Upper lobe of left lung (tissue), 6 donors: ENCODE measurements at regions not wholly inside any gene's neighbourhood (a gene's known extent, or its start where the extent isn't known, plus 50 kb on each side); places are given as distances from the start of the nearest gene placed in this dataset.
"Not testable (repeated sequence)": the region's sequence is repeated elsewhere in the genome, so short reads cannot be mapped to it uniquely, and the experiment has no call there.

Source experiments
- ATAC-seq, 2 donors: fragments of 200-7000 bp; cut with Tn5 transposase; one replicate each; pipeline ENCODE4 v1.9.1; 2022; ENCODE audit warnings: mild to moderate bottlenecking in 2 of 2, moderate library complexity in 2 of 2; ENCODE audit not compliant: low FRiP score in 2 of 2
- DNase-seq, 2 donors: peaks; one replicate each; pipeline ENCODE4 v3.0.0-alpha.2; 2019 to 2020
- H3K27ac ChIP-seq, 4 donors: fragments of 200-600 bp; sonication (generic); one replicate each; pipeline ENCODE4 v1.5.1; 2016 to 2019
- H3K27me3 ChIP-seq, 4 donors: fragments of 200-600 bp; sonication (generic); one replicate each; pipeline ENCODE4 v1.5.1; 2017 to 2019
- H3K36me3 ChIP-seq, 4 donors: fragments of 200-600 bp; sonication (generic); one replicate each; pipeline ENCODE4 v1.5.1; 2016 to 2019
- H3K4me1 ChIP-seq, 4 donors: fragments of 200-600 bp; sonication (generic); one replicate each; pipeline ENCODE4 v1.5.1; 2018 to 2019
- H3K4me3 ChIP-seq, 4 donors: fragments of 200-600 bp; sonication (generic); one replicate each; pipeline ENCODE4 v1.5.1; 2017 to 2019; ENCODE audit warnings: mild to moderate bottlenecking in 2 of 4, moderate library complexity in 1 of 4
- H3K9me3 ChIP-seq, 4 donors: fragments of 200-600 bp; sonication (generic); one replicate each; pipeline ENCODE4 v1.5.1; 2018 to 2019
- CTCF ChIP-seq, 6 experiments: fragments of 450-650 bp in 4 of 6; fragments of 200-600 bp in 2 of 6; sonication (generic) in 2 of 6; IDR thresholded peaks; one replicate each; pipeline ENCODE4 v1.5.1; 2016 to 2019; ENCODE audit warnings: antibody characterized with exemption in 6 of 6
- EP300 ChIP-seq, 4 donors: sonication (generic); formaldehyde crosslinking; IDR thresholded peaks; one replicate each; pipeline ENCODE4 v1.5.1; 2017; ENCODE audit warnings: antibody characterized with exemption in 4 of 4, control low read depth in 2 of 4
- POLR2A ChIP-seq, 4 donors: fragments of 450-650 bp; IDR thresholded peaks; one replicate each; pipeline ENCODE4 v1.5.1; 2016 to 2017; ENCODE audit warnings: antibody characterized with exemption in 4 of 4, mild to moderate bottlenecking in 2 of 4
- POLR2AphosphoS5 ChIP-seq, 2 donors: sonication (generic); formaldehyde crosslinking; IDR thresholded peaks; one replicate each; pipeline ENCODE4 v1.5.1; 2017; ENCODE audit warnings: antibody characterized with exemption in 2 of 2
- WGBS, 2 donors: methylation state at CpG; one replicate each; pipeline ENCODE4 v1.1.5; 2017 to 2018; 5-methylcytosine and 5-hydroxymethylcytosine counted together
- donor health status: DM: no; HTN: no; CAD: no; lungs with moderate emphysema.
- donor health status: DM: no; HTN: yes; CAD: no; lungs with severe emphysema.

DNA sequence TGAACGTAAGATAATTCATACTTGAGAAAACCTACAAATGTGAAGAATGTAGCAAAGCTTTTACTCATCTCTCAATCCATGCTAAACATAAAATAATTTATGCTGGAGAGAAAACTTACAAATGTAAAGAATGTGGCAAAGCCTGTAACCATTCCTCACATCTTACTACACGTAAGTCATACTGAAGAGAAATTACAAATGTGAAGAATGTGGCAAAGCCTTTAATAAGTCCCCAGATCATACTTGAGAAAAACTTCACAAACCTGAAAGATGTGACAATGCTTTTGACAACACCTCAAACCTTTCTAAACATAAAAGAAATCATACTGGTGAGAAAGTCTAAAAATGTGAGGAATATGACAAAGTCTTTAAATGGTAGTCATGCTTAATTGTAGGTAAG is 89.4 kb downstream of the ZNF675 start:
- DNase-seq, result no peak
- 66 to 67% methylated on average over 2 of the region's 2 CpGs for WGBS, 2 donors

DNA sequence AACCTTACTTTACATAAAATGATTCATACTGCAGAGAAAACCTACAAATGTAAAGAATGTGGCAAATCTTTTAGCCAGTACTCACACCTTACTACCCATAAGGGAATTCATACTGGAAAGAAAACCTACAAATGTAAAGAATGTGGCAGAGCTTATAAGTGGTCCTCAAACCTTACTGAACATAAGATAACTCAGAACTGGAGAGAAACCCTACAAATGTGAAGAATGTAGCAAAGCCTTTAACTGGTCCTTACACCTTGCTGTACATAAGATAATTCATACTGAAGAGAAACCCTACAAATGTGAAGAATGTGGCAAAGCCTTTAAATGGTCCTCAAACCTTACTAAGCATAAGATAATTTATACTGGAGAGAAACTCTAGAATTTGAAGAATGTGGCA is 90.1 kb downstream of the ZNF675 start:
- Histone ChIP-seq H3K36me3 (no peaks in the 10 kb centered on the region), H3K27me3 (no peaks in the 10 kb centered on the region), H3K4me3 (no peak overlapping the region), H3K27ac (no peak overlapping the region), H3K9me3 (peaks cover 0 to 5% (median 0%) of the 10 kb centered on the region in 4 donors), H3K4me1 (no peaks in the 10 kb centered on the region)
- DNase-seq (no peak), ATAC-seq (no peak)
- TF ChIP-seq POLR2AphosphoS5 (IDR thresholded peaks at IDR 0.05), result no peak

More for the DNA sequence above, 89.4 kb downstream of the ZNF675 start:
- no peaks in the 10 kb centered on the region for H3K36me3 ChIP-seq
- ATAC-seq, result no peak
- H3K27me3 ChIP-seq, result no peaks in the 10 kb centered on the region
- no peak for TF ChIP-seq POLR2AphosphoS5 (IDR thresholded peaks at IDR 0.05)
- TF ChIP-seq EP300 (IDR thresholded peaks at IDR 0.05), result no peak
- TF ChIP-seq CTCF (IDR thresholded peaks at IDR 0.05), result no peak
- no peak for TF ChIP-seq POLR2A (IDR thresholded peaks at IDR 0.05)
- H3K27ac ChIP-seq, result no peak overlapping the region
- no peaks in the 10 kb centered on the region for H3K4me1 ChIP-seq
- H3K9me3 ChIP-seq, result peaks cover 0 to 5% (median 0%) of the 10 kb centered on the region in 4 donors
- H3K4me3 ChIP-seq, result no peak overlapping the region

- not testable (repeated sequence) for H3K27ac ChIP-seq, H3K9me3 ChIP-seq, ATAC-seq, H3K4me3 ChIP-seq, H3K36me3 ChIP-seq, H3K27me3 ChIP-seq, H3K4me1 ChIP-seq
- peak in 1 of 2 donors; percentile 54 for DNase-seq
- 86 to 96% methylated on average over 6 to 10 of the region's 12 CpGs for WGBS, 2 donors
Measured at GRCh38 chr19:23594311-23594710, 92.7 kb downstream of the ZNF675 start.

- H3K9me3 ChIP-seq, result peaks cover 0 to 7% (median 5%) of the 10 kb centered on the region in 4 donors
- TF ChIP-seq POLR2A (IDR thresholded peaks at IDR 0.05) (no peak), EP300 (IDR thresholded peaks at IDR 0.05) (no peak), CTCF (IDR thresholded peaks at IDR 0.05) (no peak), POLR2AphosphoS5 (IDR thresholded peaks at IDR 0.05) (no peak)
- no peaks in the 10 kb centered on the region for H3K27me3 ChIP-seq
- no peak overlapping the region for H3K4me3 ChIP-seq
- no peak for DNase-seq
- no peaks in the 10 kb centered on the region for H3K36me3 ChIP-seq
- no peak for ATAC-seq
- no peak overlapping the region for H3K27ac ChIP-seq
- no peaks in the 10 kb centered on the region for H3K4me1 ChIP-seq
Measured at GRCh38 chr19:23587546-23587945, 99.5 kb downstream of the ZNF675 start.

DNA sequence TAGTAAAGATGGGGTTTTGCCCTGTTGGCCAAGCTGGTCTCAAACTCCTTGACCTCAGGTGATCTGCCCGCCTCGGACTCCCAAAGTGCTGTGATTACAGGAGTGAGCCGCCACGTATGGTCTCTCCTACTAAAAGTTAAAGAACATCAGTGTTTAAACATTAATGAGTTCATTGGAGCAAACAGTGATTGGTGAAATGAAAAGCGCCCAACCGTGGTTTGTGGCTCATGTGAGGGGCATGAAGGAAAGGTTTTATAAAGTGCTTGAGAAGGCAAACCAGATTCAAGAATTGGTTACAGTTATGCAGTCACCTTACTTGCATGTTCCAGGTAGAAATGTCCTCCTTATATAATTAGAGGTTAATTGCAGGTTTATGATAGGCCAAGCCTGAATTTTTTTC is 109.5 kb downstream of the ZNF675 start:
- ATAC-seq (no peak), DNase-seq (no peak)
- no peaks in the 10 kb centered on the region for H3K27me3 ChIP-seq
- peaks cover 0 to 25% (median 10%) of the 10 kb centered on the region in 4 donors for H3K9me3 ChIP-seq
- H3K4me3 ChIP-seq, result no peak overlapping the region
- WGBS, 2 donors, result 85 to 95% methylated on average over 6 of the region's 6 CpGs
- TF ChIP-seq CTCF (IDR thresholded peaks at IDR 0.05) (no peak), EP300 (IDR thresholded peaks at IDR 0.05) (no peak), POLR2A (IDR thresholded peaks at IDR 0.05) (no peak), POLR2AphosphoS5 (IDR thresholded peaks at IDR 0.05) (no peak)
- no peak overlapping the region for H3K27ac ChIP-seq
- no peaks in the 10 kb centered on the region for H3K4me1 ChIP-seq
- no peaks in the 10 kb centered on the region for H3K36me3 ChIP-seq

GRCh38 chr19:23571175-23571574 is 115.8 kb downstream of the ZNF675 start:
- no peak for TF ChIP-seq EP300 (IDR thresholded peaks at IDR 0.05)
- no peak for TF ChIP-seq CTCF (IDR thresholded peaks at IDR 0.05)
- TF ChIP-seq POLR2AphosphoS5 (IDR thresholded peaks at IDR 0.05), result no peak
- TF ChIP-seq POLR2A (IDR thresholded peaks at IDR 0.05), result no peak
- H3K4me3 ChIP-seq, result no peak overlapping the region
- no peaks in the 10 kb centered on the region for H3K4me1 ChIP-seq
- H3K27me3 ChIP-seq, result no peaks in the 10 kb centered on the region
- WGBS, 2 donors, result 56 to 83% methylated on average over 2 of the region's 2 CpGs
- peaks cover 3 to 63% (median 46%) of the 10 kb centered on the region in 4 donors for H3K9me3 ChIP-seq
- no peak overlapping the region for H3K27ac ChIP-seq
- DNase-seq, result no peak
- ATAC-seq, result no peak
- no peaks in the 10 kb centered on the region for H3K36me3 ChIP-seq

DNA sequence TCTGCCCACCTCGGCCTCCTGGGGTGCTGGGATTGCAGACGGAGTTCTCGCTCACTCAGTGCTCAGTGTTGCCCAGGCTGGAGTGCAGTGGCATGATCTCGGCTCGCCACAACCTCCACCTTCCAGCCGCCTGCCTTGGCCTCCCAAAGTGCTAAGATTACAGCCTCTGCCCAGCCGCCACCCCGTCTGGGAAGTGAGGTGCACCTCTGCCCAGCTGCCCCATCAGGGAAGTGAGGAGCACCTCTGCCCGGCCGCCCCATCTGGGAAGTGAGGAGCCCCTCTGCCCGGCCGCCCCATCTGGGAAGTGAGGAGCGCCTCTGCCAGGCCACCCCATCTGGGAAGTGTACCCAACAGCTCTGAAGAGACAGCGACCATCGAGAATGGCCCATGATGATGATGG is 118.9 kb downstream of the ZNF675 start:
- H3K36me3 ChIP-seq, H3K27me3 ChIP-seq, ATAC-seq, H3K27ac ChIP-seq, H3K4me3 ChIP-seq, H3K4me1 ChIP-seq: not testable (repeated sequence)
- WGBS, 2 donors, result 92 to 95% methylated on average over 7 to 13 of the region's 15 CpGs
- DNase-seq, result peak in 1 of 2 donors; percentile 65
- peaks cover 3 to 59% (median 42%) of the 10 kb centered on the region in 4 donors for H3K9me3 ChIP-seq
